Astrocyte (in vitro differentiated cells and primary cell): ENCODE measurements at regions not wholly inside any gene's neighbourhood (a gene's known extent, or its start where the extent isn't known, plus 50 kb on each side); places are given as distances from the start of the nearest gene placed in this dataset.

Experiments
- DNase-seq: peaks from one replicate; pipeline ENCODE4 v3.0.0-alpha.2; 2010; ENCODE audit warnings: low read depth
- FAIRE-seq: peaks from 2 replicates; lab custom pipeline; 2011; peaks lifted over from hg19 to GRCh38; lab: Jason Lieb, UNC
- H2AFZ ChIP-seq: 2 replicates; pipeline ENCODE4 v1.6.0; 2012; ENCODE audit warnings: low read depth, low read length, inconsistent platforms
- H3K27ac ChIP-seq: 2 replicates; pipeline ENCODE4 v1.5.1; 2011; ENCODE audit warnings: low read depth, low read length, inconsistent platforms
- H3K27me3 ChIP-seq: 2 replicates; pipeline ENCODE4 v1.6.0; 2011; ENCODE audit warnings: low read length, inconsistent platforms; ENCODE audit not compliant: insufficient read depth
- H3K36me3 ChIP-seq: 2 replicates; pipeline ENCODE4 v1.5.1; 2011; ENCODE audit warnings: low read length, inconsistent platforms; ENCODE audit not compliant: insufficient read depth
- H3K4me1 ChIP-seq: 2 replicates; pipeline ENCODE4 v1.5.1; 2011; ENCODE audit warnings: low read length, inconsistent platforms; ENCODE audit not compliant: insufficient read depth
- H3K4me2 ChIP-seq: 2 replicates; pipeline ENCODE4 v1.6.0; 2012; ENCODE audit warnings: low read length, inconsistent platforms
- H3K4me3 ChIP-seq: 2 replicates; pipeline ENCODE4 v1.5.1; 2011; ENCODE audit warnings: low read depth, mild to moderate bottlenecking, low read length, inconsistent platforms; ENCODE audit not compliant: insufficient read depth
- H3K79me2 ChIP-seq: 2 replicates; pipeline ENCODE4 v1.6.0; 2012; ENCODE audit warnings: mild to moderate bottlenecking, low read length, inconsistent platforms; ENCODE audit not compliant: insufficient read depth
- H3K9ac ChIP-seq: 2 replicates; pipeline ENCODE4 v1.6.0; 2012; ENCODE audit warnings: mild to moderate bottlenecking, low read length, inconsistent platforms
- H3K9me3 ChIP-seq: 2 replicates; pipeline ENCODE4 v1.5.1; 2012; ENCODE audit warnings: low read depth, mild to moderate bottlenecking, low read length, inconsistent platforms; ENCODE audit not compliant: insufficient read depth
- H4K20me1 ChIP-seq: 2 replicates; pipeline ENCODE4 v1.6.0; 2012; ENCODE audit warnings: low read length, inconsistent platforms; ENCODE audit not compliant: insufficient read depth
- H3K27ac Mint-ChIP-seq: one replicate; pipeline ENCODE4 v1.8.0; 2021; ENCODE audit warnings: mild to moderate bottlenecking, mixed read lengths; ENCODE audit not compliant: unreplicated experiment
- H3K27me3 Mint-ChIP-seq: one replicate; pipeline ENCODE4 v1.8.0; 2021; ENCODE audit warnings: low read depth, mixed read lengths; ENCODE audit not compliant: unreplicated experiment
- H3K36me3 Mint-ChIP-seq: one replicate; pipeline ENCODE4 v1.8.0; 2021; ENCODE audit warnings: low read depth, mixed read lengths; ENCODE audit not compliant: unreplicated experiment
- H3K4me1 Mint-ChIP-seq: one replicate; pipeline ENCODE4 v1.8.0; 2021; ENCODE audit warnings: low read depth, mixed read lengths; ENCODE audit not compliant: unreplicated experiment
- H3K4me3 Mint-ChIP-seq: one replicate; pipeline ENCODE4 v1.8.0; 2021; ENCODE audit warnings: mild to moderate bottlenecking, moderate library complexity, mixed read lengths; ENCODE audit not compliant: unreplicated experiment
- H3K9me3 Mint-ChIP-seq: one replicate; pipeline ENCODE4 v1.8.0; 2021; ENCODE audit warnings: mild to moderate bottlenecking, mixed read lengths; ENCODE audit not compliant: unreplicated experiment
- EZH2 ChIP-seq: IDR thresholded peaks from 2 replicates; pipeline ENCODE4 v1.6.1; 2012; ENCODE audit warnings: mild to moderate bottlenecking, low read length, inconsistent platforms; ENCODE audit not compliant: insufficient read depth
- TF ChIP-seq, protein P1 (sequence below): IDR thresholded peaks from 2 replicates; pipeline ENCODE4 v1.5.1; 2011; ENCODE audit warnings: low read depth, mild to moderate bottlenecking, inconsistent platforms, low read length, moderate library complexity; ENCODE audit not compliant: insufficient read depth

GRCh38 chr10:78550090-78550489 is 516.4 kb downstream of the RPS24 start:
- Histone ChIP-seq H2AFZ (no peak overlapping the region), H3K27ac (no peak overlapping the region), H3K27me3 (peaks cover 15% of the 10 kb centered on the region), H3K4me3 (no peak overlapping the region), H3K36me3 (no peaks in the 10 kb centered on the region), H3K9ac (no peak overlapping the region), H3K9me3 (no peaks in the 10 kb centered on the region), H3K79me2 (no peaks in the 10 kb centered on the region), H3K4me2 (no peak overlapping the region), H4K20me1 (no peaks in the 10 kb centered on the region), H3K4me1 (no peaks in the 10 kb centered on the region)
- Mint-ChIP-seq H3K4me1 (peaks cover 14% of the 10 kb centered on the region), H3K27me3 (peaks cover 62% of the 10 kb centered on the region), H3K36me3 (no peaks in the 10 kb centered on the region), H3K4me3 (no peak overlapping the region), H3K9me3 (peaks cover 7% of the 10 kb centered on the region), H3K27ac (no peak overlapping the region)
- TF ChIP-seq, protein P1, sequence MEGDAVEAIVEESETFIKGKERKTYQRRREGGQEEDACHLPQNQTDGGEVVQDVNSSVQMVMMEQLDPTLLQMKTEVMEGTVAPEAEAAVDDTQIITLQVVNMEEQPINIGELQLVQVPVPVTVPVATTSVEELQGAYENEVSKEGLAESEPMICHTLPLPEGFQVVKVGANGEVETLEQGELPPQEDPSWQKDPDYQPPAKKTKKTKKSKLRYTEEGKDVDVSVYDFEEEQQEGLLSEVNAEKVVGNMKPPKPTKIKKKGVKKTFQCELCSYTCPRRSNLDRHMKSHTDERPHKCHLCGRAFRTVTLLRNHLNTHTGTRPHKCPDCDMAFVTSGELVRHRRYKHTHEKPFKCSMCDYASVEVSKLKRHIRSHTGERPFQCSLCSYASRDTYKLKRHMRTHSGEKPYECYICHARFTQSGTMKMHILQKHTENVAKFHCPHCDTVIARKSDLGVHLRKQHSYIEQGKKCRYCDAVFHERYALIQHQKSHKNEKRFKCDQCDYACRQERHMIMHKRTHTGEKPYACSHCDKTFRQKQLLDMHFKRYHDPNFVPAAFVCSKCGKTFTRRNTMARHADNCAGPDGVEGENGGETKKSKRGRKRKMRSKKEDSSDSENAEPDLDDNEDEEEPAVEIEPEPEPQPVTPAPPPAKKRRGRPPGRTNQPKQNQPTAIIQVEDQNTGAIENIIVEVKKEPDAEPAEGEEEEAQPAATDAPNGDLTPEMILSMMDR = no peak
- no peak for TF ChIP-seq EZH2
- FAIRE-seq (no peak), DNase-seq (no peak)

- H3K36me3 ChIP-seq = no peaks in the 10 kb centered on the region
- DNase-seq (no peak), FAIRE-seq (no peak)
- H3K27ac ChIP-seq = no peak overlapping the region
- no peak overlapping the region for H3K9ac ChIP-seq
- no peak for TF ChIP-seq EZH2
- TF ChIP-seq, protein P1 = no peak
- no peaks in the 10 kb centered on the region for H3K36me3 Mint-ChIP-seq
- H3K27me3 Mint-ChIP-seq = peaks cover 62% of the 10 kb centered on the region
- H3K27ac Mint-ChIP-seq = no peak overlapping the region
- H3K4me2 ChIP-seq = no peak overlapping the region
- H3K4me3 Mint-ChIP-seq = no peak overlapping the region
- peaks cover 14% of the 10 kb centered on the region for H3K4me1 Mint-ChIP-seq
- H3K9me3 Mint-ChIP-seq = peaks cover 7% of the 10 kb centered on the region
- H3K79me2 ChIP-seq = no peaks in the 10 kb centered on the region
- peaks cover 15% of the 10 kb centered on the region for H3K27me3 ChIP-seq
- H2AFZ ChIP-seq = no peak overlapping the region
- H3K4me3 ChIP-seq = no peak overlapping the region
- H3K9me3 ChIP-seq = no peaks in the 10 kb centered on the region
- no peaks in the 10 kb centered on the region for H3K4me1 ChIP-seq
- no peaks in the 10 kb centered on the region for H4K20me1 ChIP-seq
Observed at GRCh38 chr10:78550716-78551115, 517.1 kb downstream of the RPS24 start.

DNA sequence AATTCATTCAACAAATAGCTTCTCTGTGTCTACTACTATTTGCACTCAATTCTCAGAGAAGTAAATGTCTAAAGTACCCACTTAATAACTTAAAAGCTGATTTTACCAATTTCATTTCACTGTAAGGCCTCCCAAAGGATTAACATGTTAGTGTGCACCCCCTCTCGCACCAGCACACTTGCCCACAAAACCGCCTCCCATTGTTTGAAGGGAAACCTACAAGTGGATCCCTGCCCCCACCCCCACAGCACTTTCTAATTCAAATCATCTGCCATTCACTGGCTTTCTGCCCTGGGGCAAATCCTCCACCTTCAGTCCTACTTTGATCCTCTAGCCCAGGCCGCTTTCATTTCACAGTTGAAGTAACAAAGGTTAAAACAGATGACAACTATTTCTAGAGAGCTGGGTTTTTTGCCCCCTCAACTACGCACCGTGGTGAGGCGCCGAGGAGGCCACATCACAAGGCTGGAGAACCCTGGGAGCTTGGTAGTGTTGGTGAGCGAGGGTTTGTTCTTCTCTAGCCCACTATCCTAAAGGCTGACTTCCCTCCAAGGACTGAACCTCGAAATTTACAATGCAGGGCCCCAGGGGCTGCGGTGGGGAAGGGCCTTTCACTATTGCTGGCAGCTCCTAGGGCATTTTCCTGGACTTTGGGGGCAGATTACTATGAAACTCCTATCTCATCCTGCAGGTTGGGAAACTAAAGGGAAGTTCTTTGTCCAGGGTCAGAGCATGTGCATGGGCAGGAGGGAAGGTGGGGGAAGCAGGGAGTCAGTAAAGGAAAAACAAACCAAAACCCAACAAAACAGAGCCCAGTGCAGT is 517.4 kb upstream of the ZMIZ1 start:
- H3K4me1 ChIP-seq = no peaks in the 10 kb centered on the region
- H3K27me3 ChIP-seq = peaks cover 15% of the 10 kb centered on the region
- Mint-ChIP-seq H3K36me3 (no peaks in the 10 kb centered on the region), H3K4me1 (peaks cover 14% of the 10 kb centered on the region), H3K9me3 (peaks cover 7% of the 10 kb centered on the region), H3K4me3 (no peak overlapping the region), H3K27ac (no peak overlapping the region), H3K27me3 (peaks cover 58% of the 10 kb centered on the region)
- DNase-seq = no peak
- H3K9ac ChIP-seq = no peak overlapping the region
- no peak overlapping the region for H3K4me3 ChIP-seq
- no peaks in the 10 kb centered on the region for H3K9me3 ChIP-seq
- no peaks in the 10 kb centered on the region for H4K20me1 ChIP-seq
- H2AFZ ChIP-seq = no peak overlapping the region
- no peak overlapping the region for H3K27ac ChIP-seq
- TF ChIP-seq, protein P1 = no peak
- TF ChIP-seq EZH2 = no peak
- FAIRE-seq = no peak
- H3K36me3 ChIP-seq = no peaks in the 10 kb centered on the region
- H3K79me2 ChIP-seq = no peaks in the 10 kb centered on the region
- no peak overlapping the region for H3K4me2 ChIP-seq
